HepG2 (cell line): ENCODE measurements at regions not wholly inside any gene's neighbourhood (a gene's known extent, or its start where the extent isn't known, plus 50 kb on each side); places are given as distances from the start of the nearest gene placed in this dataset.

Experiments
- ADNP ChIP-seq: sonication (generic); formaldehyde crosslinking; IDR thresholded peaks from 2 replicates; pipeline ENCODE4 v1.4.0; 2020; ENCODE audit warnings: missing genetic modification reagents
- CREM ChIP-seq, 2 experiments: sonication (generic) in 1 of 2; formaldehyde crosslinking in 1 of 2; IDR thresholded peaks; 2 replicates each; pipeline versions ENCODE4 v1.4.0 to v1.6.1; 2016 to 2020; ENCODE audit warnings: antibody characterized with exemption in 1 of 2, mild to moderate bottlenecking in 1 of 2, missing genetic modification reagents in 1 of 2
- KDM1A ChIP-seq: IDR thresholded peaks from 2 replicates; pipeline ENCODE4 v1.6.1; 2016; ENCODE audit warnings: missing compliant biosample characterization
- KLF13 ChIP-seq: sonication (generic); formaldehyde crosslinking; IDR thresholded peaks from 2 replicates; pipeline ENCODE4 v1.4.0; 2020; ENCODE audit warnings: mild to moderate bottlenecking, missing genetic modification reagents
- MAFK ChIP-seq, 2 experiments: IDR thresholded peaks in 1 of 2; conservative IDR thresholded peaks in 1 of 2; 2 replicates each; pipeline ENCODE4 v1.6.1; 2011; ENCODE audit warnings: improper control_type of control experiment in 2 of 2, low read length in 2 of 2
- POLR2A ChIP-seq, 2 experiments: IDR thresholded peaks; 2 replicates each; pipeline ENCODE4 v1.6.1; 2011; ENCODE audit warnings: low read depth in 2 of 2, low read length in 2 of 2, mild to moderate bottlenecking in 1 of 2, moderate library complexity in 1 of 2; ENCODE audit not compliant: insufficient read depth in 1 of 2
- SMYD3 ChIP-seq: sonication (generic); formaldehyde crosslinking; IDR thresholded peaks from 2 replicates; pipeline ENCODE4 v1.8.1; 2023; ENCODE audit warnings: mild to moderate bottlenecking, missing genetic modification reagents
- ZNF253 ChIP-seq: sonication (generic); formaldehyde crosslinking; IDR thresholded peaks from 2 replicates; pipeline ENCODE4 v1.8.0; 2022; ENCODE audit warnings: mild to moderate bottlenecking, missing genetic modification reagents, borderline replicate concordance
- ZNF567 ChIP-seq: sonication (generic); formaldehyde crosslinking; IDR thresholded peaks from 2 replicates; pipeline ENCODE4 v1.8.1; 2023; ENCODE audit warnings: mild to moderate bottlenecking, missing genetic modification reagents, borderline replicate concordance
- ZNF766 ChIP-seq: sonication (generic); formaldehyde crosslinking; IDR thresholded peaks from 2 replicates; pipeline ENCODE4 v1.5.0; 2020; ENCODE audit warnings: missing genetic modification reagents, borderline replicate concordance
- TF ChIP-seq, protein P1 (sequence below): sonication (generic); formaldehyde crosslinking; IDR thresholded peaks from 2 replicates; pipeline ENCODE4 v1.5.0; 2020; ENCODE audit warnings: mild to moderate bottlenecking, missing genetic modification reagents, moderate library complexity
- TF ChIP-seq, protein P2 (sequence below), 2 experiments: IDR thresholded peaks; 2 replicates each; pipeline ENCODE4 v1.6.1; 2011 to 2012; ENCODE audit warnings: low read length in 2 of 2, borderline replicate concordance in 1 of 2, low read depth in 1 of 2, mild to moderate bottlenecking in 1 of 2, moderate library complexity in 1 of 2
- TF ChIP-seq, protein P3 (sequence below): sonication (generic); formaldehyde crosslinking; IDR thresholded peaks from 2 replicates; pipeline ENCODE4 v1.5.0; 2020; ENCODE audit warnings: missing genetic modification reagents, mild to moderate bottlenecking, borderline replicate concordance
- TF ChIP-seq, protein P4 (sequence below): sonication (generic); formaldehyde crosslinking; IDR thresholded peaks from 2 replicates; pipeline ENCODE4 v1.4.0; 2020; ENCODE audit warnings: low read depth, mild to moderate bottlenecking, missing genetic modification reagents

DNA sequence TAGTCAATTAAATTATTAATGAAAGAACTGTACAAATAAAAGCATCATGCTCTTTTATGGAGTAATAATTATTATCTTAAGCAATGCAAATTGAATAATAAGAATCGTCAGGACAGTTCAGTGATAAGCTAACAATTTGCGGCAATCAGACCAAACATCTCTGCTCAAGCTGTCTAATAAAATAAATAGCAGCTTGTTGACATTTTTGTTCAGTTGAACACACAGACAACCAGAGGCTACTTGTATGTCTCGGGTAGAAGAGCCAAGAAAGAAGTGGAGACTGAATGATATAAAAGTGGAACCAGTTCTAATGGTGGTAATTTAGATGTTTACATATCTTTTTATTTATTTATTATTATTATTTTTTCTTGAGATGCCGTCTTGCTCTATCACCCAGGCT, 57.4 kb upstream of the FOXN3 start:
- TF ChIP-seq ZNF567 (no peak), ZNF766 (no peak), KDM1A (no peak), ADNP (CRISPR knock-in tag) (no peak), MAFK (conservative IDR thresholded peaks at IDR 0.05 in 1 of 2, IDR thresholded peaks at IDR 0.05 in 1 of 2; ENCODE audit: low read length in 2 of 2) (no peak), POLR2A (IDR thresholded peaks at IDR 0.05; ENCODE audit: insufficient read depth in 1 of 2, low read depth in 2 of 2, low read length in 2 of 2) (no peak), ZNF253 (CRISPR knock-in tag) (no peak), KLF13 (CRISPR knock-in tag) (no peak), SMYD3 (no peak), CREM (IDR thresholded peaks at IDR 0.05) (no peak), CREM (CRISPR knock-in tag; IDR thresholded peaks at IDR 0.05) (no peak)
- TF ChIP-seq, protein P1, sequence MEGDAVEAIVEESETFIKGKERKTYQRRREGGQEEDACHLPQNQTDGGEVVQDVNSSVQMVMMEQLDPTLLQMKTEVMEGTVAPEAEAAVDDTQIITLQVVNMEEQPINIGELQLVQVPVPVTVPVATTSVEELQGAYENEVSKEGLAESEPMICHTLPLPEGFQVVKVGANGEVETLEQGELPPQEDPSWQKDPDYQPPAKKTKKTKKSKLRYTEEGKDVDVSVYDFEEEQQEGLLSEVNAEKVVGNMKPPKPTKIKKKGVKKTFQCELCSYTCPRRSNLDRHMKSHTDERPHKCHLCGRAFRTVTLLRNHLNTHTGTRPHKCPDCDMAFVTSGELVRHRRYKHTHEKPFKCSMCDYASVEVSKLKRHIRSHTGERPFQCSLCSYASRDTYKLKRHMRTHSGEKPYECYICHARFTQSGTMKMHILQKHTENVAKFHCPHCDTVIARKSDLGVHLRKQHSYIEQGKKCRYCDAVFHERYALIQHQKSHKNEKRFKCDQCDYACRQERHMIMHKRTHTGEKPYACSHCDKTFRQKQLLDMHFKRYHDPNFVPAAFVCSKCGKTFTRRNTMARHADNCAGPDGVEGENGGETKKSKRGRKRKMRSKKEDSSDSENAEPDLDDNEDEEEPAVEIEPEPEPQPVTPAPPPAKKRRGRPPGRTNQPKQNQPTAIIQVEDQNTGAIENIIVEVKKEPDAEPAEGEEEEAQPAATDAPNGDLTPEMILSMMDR (CRISPR knock-in tag) = no peak
- TF ChIP-seq, protein P2, sequence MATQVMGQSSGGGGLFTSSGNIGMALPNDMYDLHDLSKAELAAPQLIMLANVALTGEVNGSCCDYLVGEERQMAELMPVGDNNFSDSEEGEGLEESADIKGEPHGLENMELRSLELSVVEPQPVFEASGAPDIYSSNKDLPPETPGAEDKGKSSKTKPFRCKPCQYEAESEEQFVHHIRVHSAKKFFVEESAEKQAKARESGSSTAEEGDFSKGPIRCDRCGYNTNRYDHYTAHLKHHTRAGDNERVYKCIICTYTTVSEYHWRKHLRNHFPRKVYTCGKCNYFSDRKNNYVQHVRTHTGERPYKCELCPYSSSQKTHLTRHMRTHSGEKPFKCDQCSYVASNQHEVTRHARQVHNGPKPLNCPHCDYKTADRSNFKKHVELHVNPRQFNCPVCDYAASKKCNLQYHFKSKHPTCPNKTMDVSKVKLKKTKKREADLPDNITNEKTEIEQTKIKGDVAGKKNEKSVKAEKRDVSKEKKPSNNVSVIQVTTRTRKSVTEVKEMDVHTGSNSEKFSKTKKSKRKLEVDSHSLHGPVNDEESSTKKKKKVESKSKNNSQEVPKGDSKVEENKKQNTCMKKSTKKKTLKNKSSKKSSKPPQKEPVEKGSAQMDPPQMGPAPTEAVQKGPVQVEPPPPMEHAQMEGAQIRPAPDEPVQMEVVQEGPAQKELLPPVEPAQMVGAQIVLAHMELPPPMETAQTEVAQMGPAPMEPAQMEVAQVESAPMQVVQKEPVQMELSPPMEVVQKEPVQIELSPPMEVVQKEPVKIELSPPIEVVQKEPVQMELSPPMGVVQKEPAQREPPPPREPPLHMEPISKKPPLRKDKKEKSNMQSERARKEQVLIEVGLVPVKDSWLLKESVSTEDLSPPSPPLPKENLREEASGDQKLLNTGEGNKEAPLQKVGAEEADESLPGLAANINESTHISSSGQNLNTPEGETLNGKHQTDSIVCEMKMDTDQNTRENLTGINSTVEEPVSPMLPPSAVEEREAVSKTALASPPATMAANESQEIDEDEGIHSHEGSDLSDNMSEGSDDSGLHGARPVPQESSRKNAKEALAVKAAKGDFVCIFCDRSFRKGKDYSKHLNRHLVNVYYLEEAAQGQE (IDR thresholded peaks at IDR 0.05; ENCODE audit: borderline replicate concordance in 1 of 2, low read depth in 1 of 2, low read length in 2 of 2) = no peak
- TF ChIP-seq, protein P3, sequence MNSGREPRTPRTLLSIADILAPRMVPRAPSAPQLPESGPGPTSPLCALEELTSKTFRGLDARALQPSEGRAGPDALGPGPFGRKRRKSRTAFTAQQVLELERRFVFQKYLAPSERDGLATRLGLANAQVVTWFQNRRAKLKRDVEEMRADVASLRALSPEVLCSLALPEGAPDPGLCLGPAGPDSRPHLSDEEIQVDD (CRISPR knock-in tag) = no peak
- TF ChIP-seq, protein P4, sequence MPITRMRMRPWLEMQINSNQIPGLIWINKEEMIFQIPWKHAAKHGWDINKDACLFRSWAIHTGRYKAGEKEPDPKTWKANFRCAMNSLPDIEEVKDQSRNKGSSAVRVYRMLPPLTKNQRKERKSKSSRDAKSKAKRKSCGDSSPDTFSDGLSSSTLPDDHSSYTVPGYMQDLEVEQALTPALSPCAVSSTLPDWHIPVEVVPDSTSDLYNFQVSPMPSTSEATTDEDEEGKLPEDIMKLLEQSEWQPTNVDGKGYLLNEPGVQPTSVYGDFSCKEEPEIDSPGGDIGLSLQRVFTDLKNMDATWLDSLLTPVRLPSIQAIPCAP (CRISPR knock-in tag) = no peak
